Type B pancreatic cell (in vitro differentiated cells): ENCODE measurements at regions not wholly inside any gene's neighbourhood (a gene's known extent, or its start where the extent isn't known, plus 50 kb on each side); places are given as distances from the start of the nearest gene placed in this dataset.

Experiments used
- DNase-seq: peaks from one replicate; pipeline ENCODE4 v3.0.0; 2021; ENCODE audit warnings: mixed read lengths; ENCODE audit not compliant: unreplicated experiment; ENCODE audit errors: extremely low spot score
- H3K27ac Mint-ChIP-seq: 2 replicates; pipeline ENCODE4 v1.8.0; 2021; ENCODE audit warnings: mild to moderate bottlenecking, mixed read lengths
- H3K27me3 Mint-ChIP-seq: 2 replicates; pipeline ENCODE4 v1.8.0; 2021; ENCODE audit warnings: mixed read lengths
- H3K36me3 Mint-ChIP-seq: 2 replicates; pipeline ENCODE4 v1.8.0; 2021; ENCODE audit warnings: mixed read lengths
- H3K4me1 Mint-ChIP-seq: one replicate; pipeline ENCODE4 v1.8.0; 2021; ENCODE audit warnings: mixed read lengths; ENCODE audit not compliant: unreplicated experiment
- H3K4me3 Mint-ChIP-seq: 2 replicates; pipeline ENCODE4 v1.8.0; 2021; ENCODE audit warnings: mild to moderate bottlenecking, mixed read lengths
- H3K9me3 Mint-ChIP-seq: 2 replicates; pipeline ENCODE4 v1.8.0; 2021; ENCODE audit warnings: mixed read lengths
- TF ChIP-seq, protein P1 (sequence below): fragments of 200-600 bp; sonication (generic); conservative IDR thresholded peaks from 2 replicates; pipeline ENCODE4 v1.5.0; 2021; ENCODE audit warnings: antibody characterized with exemption, mild to moderate bottlenecking

DNA sequence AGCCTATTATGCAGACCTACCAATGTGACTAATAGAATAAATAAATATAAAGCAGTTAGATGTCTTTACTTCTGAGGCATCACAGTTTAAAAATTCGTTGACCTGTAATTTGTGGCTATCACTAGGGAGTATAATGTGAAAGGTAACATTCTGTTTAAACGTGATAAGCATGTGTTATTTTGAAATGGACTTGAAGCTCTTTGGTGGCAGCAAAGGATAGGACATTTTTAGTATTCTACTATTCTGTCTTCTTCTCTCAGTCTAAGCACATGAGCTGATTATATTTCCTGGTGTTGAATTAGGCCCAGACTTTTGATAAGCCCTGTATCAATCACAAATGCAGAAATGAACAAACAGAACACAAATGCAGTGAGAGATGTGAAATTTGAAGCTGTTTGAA lies 974.0 kb upstream of the CDH10 start:
- Mint-ChIP-seq H3K27ac (no peak overlapping the region), H3K4me3 (no peak overlapping the region), H3K9me3 (no peaks in the 10 kb centered on the region), H3K27me3 (no peaks in the 10 kb centered on the region), H3K4me1 (no peaks in the 10 kb centered on the region), H3K36me3 (no peaks in the 10 kb centered on the region)
- TF ChIP-seq, protein P1, sequence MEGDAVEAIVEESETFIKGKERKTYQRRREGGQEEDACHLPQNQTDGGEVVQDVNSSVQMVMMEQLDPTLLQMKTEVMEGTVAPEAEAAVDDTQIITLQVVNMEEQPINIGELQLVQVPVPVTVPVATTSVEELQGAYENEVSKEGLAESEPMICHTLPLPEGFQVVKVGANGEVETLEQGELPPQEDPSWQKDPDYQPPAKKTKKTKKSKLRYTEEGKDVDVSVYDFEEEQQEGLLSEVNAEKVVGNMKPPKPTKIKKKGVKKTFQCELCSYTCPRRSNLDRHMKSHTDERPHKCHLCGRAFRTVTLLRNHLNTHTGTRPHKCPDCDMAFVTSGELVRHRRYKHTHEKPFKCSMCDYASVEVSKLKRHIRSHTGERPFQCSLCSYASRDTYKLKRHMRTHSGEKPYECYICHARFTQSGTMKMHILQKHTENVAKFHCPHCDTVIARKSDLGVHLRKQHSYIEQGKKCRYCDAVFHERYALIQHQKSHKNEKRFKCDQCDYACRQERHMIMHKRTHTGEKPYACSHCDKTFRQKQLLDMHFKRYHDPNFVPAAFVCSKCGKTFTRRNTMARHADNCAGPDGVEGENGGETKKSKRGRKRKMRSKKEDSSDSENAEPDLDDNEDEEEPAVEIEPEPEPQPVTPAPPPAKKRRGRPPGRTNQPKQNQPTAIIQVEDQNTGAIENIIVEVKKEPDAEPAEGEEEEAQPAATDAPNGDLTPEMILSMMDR = no peak
- DNase-seq = no peak

DNA sequence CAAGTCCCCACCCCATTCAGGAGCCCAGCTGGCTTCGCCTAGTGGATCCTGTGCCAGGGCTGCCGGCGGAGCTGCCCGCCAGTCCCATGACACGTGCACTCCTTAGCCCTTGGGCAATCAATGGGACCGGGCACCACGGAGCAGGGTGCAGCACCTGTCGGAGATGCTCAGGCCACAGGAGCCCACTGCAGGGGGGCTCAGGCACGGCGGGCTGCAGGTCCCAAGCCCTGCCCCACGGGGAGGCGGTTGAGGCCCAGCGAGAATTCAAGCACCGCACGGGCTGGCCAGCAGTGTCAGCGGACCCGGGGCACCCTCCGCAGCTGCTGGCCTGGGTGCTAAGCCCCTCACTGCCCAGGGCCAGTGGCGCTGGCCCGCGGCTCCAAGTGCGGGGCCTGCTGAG lies 969.7 kb upstream of the CDH10 start:
- Mint-ChIP-seq H3K4me1 (no peaks in the 10 kb centered on the region), H3K4me3 (no peak overlapping the region), H3K27ac (no peak overlapping the region), H3K9me3 (no peaks in the 10 kb centered on the region), H3K36me3 (no peaks in the 10 kb centered on the region), H3K27me3 (no peaks in the 10 kb centered on the region)
- TF ChIP-seq, protein P1 = no peak
- DNase-seq = no peak

DNA sequence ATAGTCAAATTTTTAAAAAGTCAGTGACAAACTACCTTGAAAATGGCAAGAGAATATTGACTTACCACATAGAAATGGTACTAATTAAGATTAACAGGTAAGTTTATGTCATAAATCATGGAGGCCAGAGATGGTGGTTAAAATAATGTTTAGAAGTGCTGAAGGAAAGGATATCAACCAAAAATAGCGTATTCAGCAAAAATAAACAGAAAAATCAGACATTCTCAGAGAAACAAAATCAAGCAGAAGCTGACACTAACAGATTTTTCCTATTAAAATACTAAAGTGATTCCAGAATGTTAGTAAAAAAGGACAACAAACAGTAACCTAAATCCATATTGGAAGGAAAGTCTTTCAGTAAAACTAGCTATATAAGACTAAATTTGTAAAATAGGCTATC lies 959.9 kb upstream of the CDH10 start:
- TF ChIP-seq, protein P1 = no peak
- Mint-ChIP-seq H3K27me3 (no peaks in the 10 kb centered on the region), H3K36me3 (no peaks in the 10 kb centered on the region), H3K4me1 (no peaks in the 10 kb centered on the region), H3K4me3 (no peak overlapping the region), H3K27ac (no peak overlapping the region), H3K9me3 (peaks cover under 1% of the 10 kb centered on the region)
- DNase-seq = no peak

DNA sequence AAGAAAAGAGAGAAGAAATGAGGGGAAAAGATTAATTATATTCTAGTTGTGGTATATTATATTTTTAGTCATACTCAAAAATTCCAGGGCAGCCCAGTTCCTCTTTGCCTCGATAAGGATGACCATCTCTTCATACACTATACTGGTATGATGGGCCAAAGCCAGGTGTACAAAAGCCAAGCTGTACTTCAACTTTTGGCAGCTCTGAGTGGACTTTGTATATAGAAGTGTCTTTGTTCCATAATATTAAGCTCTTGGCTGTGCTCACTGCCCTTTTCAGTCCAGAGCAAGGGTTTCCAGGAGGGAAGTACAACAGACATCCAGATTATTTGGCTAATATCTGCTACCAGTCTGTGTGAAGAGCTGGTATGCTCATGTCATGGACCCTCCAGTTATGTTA lies 934.3 kb upstream of the CDH10 start:
- Mint-ChIP-seq H3K27ac (no peak overlapping the region), H3K9me3 (peaks cover 4% of the 10 kb centered on the region), H3K4me1 (no peaks in the 10 kb centered on the region), H3K4me3 (no peak overlapping the region), H3K36me3 (no peaks in the 10 kb centered on the region), H3K27me3 (no peaks in the 10 kb centered on the region)
- TF ChIP-seq, protein P1 = no peak
- no peak for DNase-seq

DNA sequence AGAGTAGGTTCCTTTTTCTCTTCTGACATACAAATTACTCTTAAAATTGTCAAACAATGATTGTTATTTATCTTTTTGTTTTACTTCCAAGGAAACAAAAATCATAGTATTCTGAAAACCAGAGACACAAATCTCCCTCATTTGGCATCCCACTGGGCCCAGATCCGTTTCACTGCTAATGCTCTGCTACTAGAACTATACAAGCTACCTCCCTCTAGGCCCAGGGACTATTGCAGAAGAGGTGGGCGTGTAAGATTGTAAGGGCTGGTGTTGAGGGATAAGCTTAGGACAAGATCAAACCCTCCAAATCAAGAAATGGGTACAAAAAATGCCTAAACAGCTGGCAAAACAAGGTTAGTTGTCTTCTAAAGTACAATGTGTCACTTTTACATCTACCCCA lies 928.9 kb upstream of the CDH10 start:
- H3K27ac Mint-ChIP-seq = no peak overlapping the region

More for the DNA sequence above, 928.9 kb upstream of the CDH10 start:
- H3K27me3 Mint-ChIP-seq = no peaks in the 10 kb centered on the region
- DNase-seq = no peak
- H3K4me3 Mint-ChIP-seq = no peak overlapping the region
- H3K9me3 Mint-ChIP-seq = peaks cover 4% of the 10 kb centered on the region
- H3K4me1 Mint-ChIP-seq = no peaks in the 10 kb centered on the region
- TF ChIP-seq, protein P1 = no peak
- H3K36me3 Mint-ChIP-seq = no peaks in the 10 kb centered on the region
